Brain microvascular endothelial cell (primary cell): ENCODE measurements at regions not wholly inside any gene's neighbourhood (a gene's known extent, or its start where the extent isn't known, plus 50 kb on each side); places are given as distances from the start of the nearest gene placed in this dataset.

ENCODE experiments used
- DNase-seq: peaks from one replicate; pipeline ENCODE4 v3.0.0-alpha.2; 2020
- H3K27ac ChIP-seq: fragments of 250-450 bp; sonication (Bioruptor Pico); 2 replicates; pipeline ENCODE4 v1.5.1; 2020; ENCODE audit warnings: mild to moderate bottlenecking, moderate library complexity
- H3K27me3 ChIP-seq: fragments of 250-450 bp; sonication (Bioruptor Pico); replicated peaks from 2 replicates; pipeline ENCODE4 v1.5.1; 2020; ENCODE audit warnings: mild to moderate bottlenecking
- H3K36me3 ChIP-seq: fragments of 250-450 bp; sonication (Bioruptor Pico); replicated peaks from 2 replicates; pipeline ENCODE4 v1.5.1; 2020; ENCODE audit warnings: mild to moderate bottlenecking
- H3K4me3 ChIP-seq: 2 replicates; pipeline ENCODE4 v1.5.1; 2011; ENCODE audit warnings: low read depth, mild to moderate bottlenecking, control low read depth, low read length, moderate library complexity
- CTCF ChIP-seq: IDR thresholded peaks from 2 replicates; pipeline ENCODE4 v1.5.1; 2011; ENCODE audit warnings: low read depth, mild to moderate bottlenecking, moderate library complexity, low read length, control low read depth, inconsistent platforms; ENCODE audit errors: missing control alignments
- in situ Hi-C: cut with HindIII; loops from 2 replicates; pipeline ENCODE4 v1.10.0; 2017; ENCODE audit warnings: low sequenced_read_pairs, low pct_ligation_motif_present

GRCh38 chr10:120318862-120319261 is 138.2 kb upstream of the PLPP4 start:
- in situ Hi-C loops, result no loop called here
- Histone ChIP-seq H3K4me3 (no peak overlapping the region), H3K36me3 (no peaks in the 10 kb centered on the region), H3K27me3 (no peaks in the 10 kb centered on the region), H3K27ac (no peak overlapping the region)
- DNase-seq, result no peak
- TF ChIP-seq CTCF, result no peak

GRCh38 chr10:120327675-120328074 is 129.4 kb upstream of the PLPP4 start:
- Histone ChIP-seq H3K36me3 (no peaks in the 10 kb centered on the region), H3K27me3 (no peaks in the 10 kb centered on the region), H3K27ac (no peak overlapping the region), H3K4me3 (no peak overlapping the region)
- TF ChIP-seq CTCF, result no peak
- in situ Hi-C loops, result no loop called here
- no peak for DNase-seq

- H3K27me3 ChIP-seq, result no peaks in the 10 kb centered on the region
- in situ Hi-C loops, result no loop called here
- no peak overlapping the region for H3K27ac ChIP-seq
- no peak overlapping the region for H3K4me3 ChIP-seq
- no peaks in the 10 kb centered on the region for H3K36me3 ChIP-seq
- peak; percentile 13 for TF ChIP-seq CTCF
- peak; percentile 1 for DNase-seq
Measured at GRCh38 chr10:120328647-120329046, 128.4 kb upstream of the PLPP4 start.

GRCh38 chr10:120335553-120335952 is 121.5 kb upstream of the PLPP4 start:
- H3K36me3 ChIP-seq, result no peaks in the 10 kb centered on the region
- in situ Hi-C loops, result no loop called here
- no peaks in the 10 kb centered on the region for H3K27me3 ChIP-seq
- H3K4me3 ChIP-seq, result no peak overlapping the region
- TF ChIP-seq CTCF, result no peak
- no peak for DNase-seq
- no peak overlapping the region for H3K27ac ChIP-seq

- no peak overlapping the region for H3K27ac ChIP-seq
- H3K4me3 ChIP-seq, result no peak overlapping the region
- H3K27me3 ChIP-seq, result no peaks in the 10 kb centered on the region
- in situ Hi-C loops, result no loop called here
- no peak for TF ChIP-seq CTCF
- DNase-seq, result no peak
- no peaks in the 10 kb centered on the region for H3K36me3 ChIP-seq
Measured at GRCh38 chr10:120336306-120336910, 120.6 kb upstream of the PLPP4 start.

GRCh38 chr10:120336911-120337540 is 120.0 kb upstream of the PLPP4 start:
- in situ Hi-C loops, result no loop called here
- Histone ChIP-seq H3K27ac (no peak overlapping the region), H3K4me3 (no peak overlapping the region), H3K36me3 (no peaks in the 10 kb centered on the region), H3K27me3 (no peaks in the 10 kb centered on the region)
- peak; percentile 90 for TF ChIP-seq CTCF
- peak; percentile 38 for DNase-seq
